ENCODE measurements at regions not wholly inside any gene's neighbourhood (a gene's known extent, or its start where the extent isn't known, plus 50 kb on each side); places are given as distances from the start of the nearest gene placed in this dataset.
A peak's percentile ranks its signal among the peaks of the same experiment; 100 is the strongest.

- intact Hi-C loops (cut with DNase I), result no loop called here
- DNase-seq (peak; percentile 83 to 92 (median 90)), ATAC-seq (peak; percentile 94)
- TF ChIP-seq POLR2A (IDR thresholded peaks at IDR 0.05) (peak in 2 of 3 donors; percentile 65 to 68), CTCF (IDR thresholded peaks at IDR 0.05) (peak in 4 of 7 experiments; percentile 23 to 39 (median 30))
- Histone ChIP-seq H3K36me3 (replicated peaks in 1 of 2; ENCODE audit: insufficient read depth in 1 of 2, low read depth in 2 of 2) (no peaks in the 10 kb centered on the region), H3K27ac (peak overlapping the region; percentile 81 to 91 (median 88)), H3K27me3 (no peaks in the 10 kb centered on the region), H3K4me1 (peaks cover 54% of the 10 kb centered on the region), H3K9me3 (no peaks in the 10 kb centered on the region), H3K4me3 (no peak overlapping the region)
- 18 to 25% methylated on average over 13 of the region's 13 CpGs for WGBS, 2 donors
These were observed 84.8 kb upstream of the GATA6 start for GRCh38 chr18:22084547-22084946.

- no peak overlapping the region for H3K27ac ChIP-seq
- no peaks in the 10 kb centered on the region for H3K36me3 ChIP-seq (replicated peaks in 1 of 2; ENCODE audit: insufficient read depth in 1 of 2, low read depth in 2 of 2)
- intact Hi-C loops (cut with DNase I), result no loop called here
- H3K9me3 ChIP-seq, result no peaks in the 10 kb centered on the region
- DNase-seq (no peak), ATAC-seq (no peak)
- 91 to 93% methylated on average over 4 of the region's 4 CpGs for WGBS, 2 donors
- no peak overlapping the region for H3K4me3 ChIP-seq
- H3K27me3 ChIP-seq, result no peaks in the 10 kb centered on the region
- peaks cover 39% of the 10 kb centered on the region for H3K4me1 ChIP-seq
- no peak for TF ChIP-seq CTCF (IDR thresholded peaks at IDR 0.05)
- TF ChIP-seq POLR2A (IDR thresholded peaks at IDR 0.05), result no peak
These were observed 82.4 kb upstream of the GATA6 start for GRCh38 chr18:22086973-22087372.

GRCh38 chr18:22088029-22088428, 81.4 kb upstream of the GATA6 start:
- ATAC-seq, result peak; percentile 63

GRCh38 chr18:22088996-22089640, 80.3 kb upstream of the GATA6 start:
- no peak overlapping the region for H3K4me3 ChIP-seq
- no peak for ATAC-seq
- H3K27me3 ChIP-seq, result no peaks in the 10 kb centered on the region
- H3K36me3 ChIP-seq (replicated peaks in 1 of 2; ENCODE audit: insufficient read depth in 1 of 2, low read depth in 2 of 2), result no peaks in the 10 kb centered on the region
- TF ChIP-seq CTCF (IDR thresholded peaks at IDR 0.05), result no peak
- no peak for TF ChIP-seq POLR2A (IDR thresholded peaks at IDR 0.05)
- WGBS, 2 donors, result 90 to 92% methylated on average over 12 of the region's 12 CpGs
- peaks cover 31% of the 10 kb centered on the region for H3K4me1 ChIP-seq
- no peaks in the 10 kb centered on the region for H3K9me3 ChIP-seq
- intact Hi-C loops (cut with DNase I), result no loop called here
- no peak for DNase-seq
- H3K27ac ChIP-seq, result no peak overlapping the region

More at GRCh38 chr18:22088029-22088428, 81.4 kb upstream of the GATA6 start:
- intact Hi-C loops (cut with DNase I), result no loop called here
- TF ChIP-seq CTCF (IDR thresholded peaks at IDR 0.05), result no peak
- TF ChIP-seq POLR2A (IDR thresholded peaks at IDR 0.05), result peak in 2 of 3 donors; percentile 46 to 53
- no peaks in the 10 kb centered on the region for H3K9me3 ChIP-seq
- peaks cover 39% of the 10 kb centered on the region for H3K4me1 ChIP-seq
- 8 to 25% methylated on average over 6 to 7 of the region's 7 CpGs for WGBS, 2 donors
- DNase-seq, result peak; percentile 74 to 89 (median 86)
- no peak overlapping the region for H3K4me3 ChIP-seq
- no peaks in the 10 kb centered on the region for H3K36me3 ChIP-seq (replicated peaks in 1 of 2; ENCODE audit: insufficient read depth in 1 of 2, low read depth in 2 of 2)
- H3K27me3 ChIP-seq, result no peaks in the 10 kb centered on the region
- peak overlapping the region in 3 of 4 donors; percentile 29 to 57 (median 51) for H3K27ac ChIP-seq

GRCh38 chr18:22091341-22091740, 78.0 kb upstream of the GATA6 start:
- DNase-seq (no peak), ATAC-seq (no peak)
- Histone ChIP-seq H3K4me1 (peaks cover 15% of the 10 kb centered on the region), H3K9me3 (no peaks in the 10 kb centered on the region), H3K4me3 (no peak overlapping the region), H3K27me3 (no peaks in the 10 kb centered on the region), H3K36me3 (replicated peaks in 1 of 2; ENCODE audit: insufficient read depth in 1 of 2, low read depth in 2 of 2) (no peaks in the 10 kb centered on the region), H3K27ac (no peak overlapping the region)
- TF ChIP-seq CTCF (IDR thresholded peaks at IDR 0.05), result no peak
- intact Hi-C loops (cut with DNase I), result no loop called here
- WGBS, 2 donors, result 88 to 89% methylated on average over 2 of the region's 2 CpGs
